Neuronal stem cell (in vitro differentiated cells): ENCODE measurements at regions not wholly inside any gene's neighbourhood (a gene's known extent, or its start where the extent isn't known, plus 50 kb on each side); places are given as distances from the start of the nearest gene placed in this dataset.

Experiments used
- DNase-seq: peaks from one replicate; pipeline ENCODE4 v3.0.0-alpha.2; 2013; ENCODE audit warnings: low spot score
- H2AFZ ChIP-seq: one replicate; pipeline ENCODE4 v1.6.1; 2013; ENCODE audit warnings: mild to moderate bottlenecking, low read length, inconsistent platforms
- H2AK5ac ChIP-seq: 2 replicates; pipeline ENCODE4 v1.6.1; 2013; ENCODE audit warnings: low read depth, mild to moderate bottlenecking, inconsistent platforms, low read length, moderate library complexity, mixed read lengths
- H2BK120ac ChIP-seq: 2 replicates; pipeline ENCODE4 v1.6.1; 2013; ENCODE audit warnings: low read depth, mild to moderate bottlenecking, inconsistent platforms, low read length, moderate library complexity, mixed read lengths
- H2BK12ac ChIP-seq: one replicate; pipeline ENCODE4 v1.6.1; 2013; ENCODE audit warnings: low read length, inconsistent platforms
- H2BK15ac ChIP-seq: 2 replicates; pipeline ENCODE4 v1.6.1; 2013; ENCODE audit warnings: mild to moderate bottlenecking, low read length, inconsistent platforms, mixed read lengths
- H2BK5ac ChIP-seq: one replicate; pipeline ENCODE4 v1.6.1; 2013; ENCODE audit warnings: inconsistent platforms, mild to moderate bottlenecking, low read length, moderate library complexity
- H3K14ac ChIP-seq: one replicate; pipeline ENCODE4 v1.6.1; 2013; ENCODE audit warnings: low read length, inconsistent platforms
- H3K18ac ChIP-seq: 2 replicates; pipeline ENCODE4 v1.6.1; 2013; ENCODE audit warnings: low read length, inconsistent platforms
- H3K23ac ChIP-seq: 2 replicates; pipeline ENCODE4 v1.6.1; 2013; ENCODE audit warnings: low read depth, mild to moderate bottlenecking, mixed read lengths, low read length, inconsistent platforms; ENCODE audit not compliant: poor library complexity
- H3K27ac ChIP-seq: replicated peaks from 3 replicates; pipeline ENCODE4 v1.5.1; 2013; ENCODE audit warnings: low read length, inconsistent platforms
- H3K27me3 ChIP-seq, 3 experiments: 2 replicates each; pipeline ENCODE4 v1.6.1; 2013; ENCODE audit warnings: low read length in 3 of 3, mild to moderate bottlenecking in 2 of 3, inconsistent platforms in 1 of 3, low read depth in 1 of 3, mixed read lengths in 1 of 3, moderate library complexity in 1 of 3; ENCODE audit not compliant: control insufficient read depth in 3 of 3, insufficient read depth in 3 of 3
- H3K36me3 ChIP-seq, 2 donors: replicated peaks in 1 of 2; 2 replicates each; pipeline ENCODE4 v1.6.1; 2013; ENCODE audit warnings: low read length in 2 of 2; ENCODE audit not compliant: control insufficient read depth in 2 of 2, insufficient read depth in 2 of 2
- H3K4ac ChIP-seq: 2 replicates; pipeline ENCODE4 v1.6.1; 2013; ENCODE audit warnings: inconsistent platforms, mild to moderate bottlenecking, low read length, moderate library complexity
- H3K4me1 ChIP-seq, 2 donors: 1 replicate in 1 of 2; 2 replicates in 1 of 2; pipeline ENCODE4 v1.6.1; 2013; ENCODE audit warnings: low read length in 2 of 2, low read depth in 1 of 2; ENCODE audit not compliant: control insufficient read depth in 2 of 2, insufficient read depth in 1 of 2
- H3K4me2 ChIP-seq: one replicate; pipeline ENCODE4 v1.6.1; 2013; ENCODE audit warnings: mild to moderate bottlenecking, low read length, inconsistent platforms; ENCODE audit not compliant: insufficient read depth, poor library complexity, severe bottlenecking
- H3K4me3 ChIP-seq, 2 donors: 2 replicates each; pipeline ENCODE4 v1.5.1; 2013; ENCODE audit warnings: low read length in 2 of 2, mild to moderate bottlenecking in 2 of 2, inconsistent platforms in 1 of 2, moderate library complexity in 1 of 2
- H3K79me1 ChIP-seq: one replicate; pipeline ENCODE4 v1.6.1; 2013; ENCODE audit warnings: low read depth, mild to moderate bottlenecking, inconsistent platforms, low read length, moderate library complexity
- H3K9ac ChIP-seq: one replicate; pipeline ENCODE4 v1.6.1; 2013; ENCODE audit warnings: mild to moderate bottlenecking, low read depth, low read length, inconsistent platforms; ENCODE audit not compliant: poor library complexity
- H3K9me3 ChIP-seq, 2 donors: replicated peaks in 1 of 2; 2 replicates each; pipeline versions ENCODE3 to v1.6.1; 2013; ENCODE audit warnings: low read length in 2 of 2, mild to moderate bottlenecking in 2 of 2, inconsistent platforms in 1 of 2, low read depth in 1 of 2, mixed read lengths in 1 of 2, moderate library complexity in 1 of 2; ENCODE audit not compliant: control insufficient read depth in 2 of 2, insufficient read depth in 1 of 2
- H4K8ac ChIP-seq: one replicate; pipeline ENCODE4 v1.6.1; 2013; ENCODE audit warnings: low read depth, mild to moderate bottlenecking, inconsistent platforms, low read length, moderate library complexity
- H4K91ac ChIP-seq: one replicate; pipeline ENCODE4 v1.6.1; 2013; ENCODE audit warnings: low read length, low read depth, mild to moderate bottlenecking, inconsistent platforms; ENCODE audit not compliant: poor library complexity
- WGBS, 2 donors: extraction: QIAGEN DNeasy Blood & Tissue Kit; methylation state at CpG; one replicate each; pipeline ENCODE4 v1.1.7; 2013; ENCODE audit warnings: missing lambda C conversion rate in 2 of 2, mixed read lengths in 1 of 2; ENCODE audit not compliant: insufficient read length in 2 of 2, insufficient replicate concordance in 1 of 2; ENCODE audit errors: extremely low coverage in 2 of 2; 5-methylcytosine and 5-hydroxymethylcytosine counted together

DNA sequence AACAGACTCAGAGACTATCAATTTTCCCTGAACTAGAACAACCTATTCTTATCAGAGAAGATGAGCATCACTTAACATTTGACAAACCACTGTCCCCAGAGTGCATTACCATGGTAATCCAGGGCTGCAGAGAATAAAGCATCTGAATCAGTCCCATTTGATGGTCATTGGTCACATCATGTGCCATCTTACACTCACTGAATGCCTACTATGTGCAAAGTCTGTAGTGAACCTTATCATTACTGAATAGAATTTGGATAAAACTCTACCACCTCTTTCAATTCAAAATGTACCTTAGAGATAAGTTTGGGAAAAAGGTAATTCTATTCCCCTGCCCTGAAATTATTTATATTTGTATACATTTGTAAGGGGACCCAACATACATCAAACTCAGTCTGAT, 156.4 kb upstream of the TRPC7 start:
- no peak overlapping the region for H3K18ac ChIP-seq
- H3K14ac ChIP-seq = no peak overlapping the region
- no peak overlapping the region for H3K9ac ChIP-seq
- no peak overlapping the region for H3K4ac ChIP-seq
- no peak overlapping the region for H2AFZ ChIP-seq
- no peak overlapping the region for H2AK5ac ChIP-seq
- H2BK15ac ChIP-seq = no peak overlapping the region
- no peak overlapping the region for H2BK5ac ChIP-seq
- H2BK120ac ChIP-seq = no peak overlapping the region
- no peak for DNase-seq
- H3K9me3 ChIP-seq = no peaks in the 10 kb centered on the region
- no peak overlapping the region for H3K4me2 ChIP-seq
- no peaks in the 10 kb centered on the region for H3K27me3 ChIP-seq
- H3K23ac ChIP-seq = no peak overlapping the region
- no peak overlapping the region for H3K4me3 ChIP-seq
- H3K27ac ChIP-seq = no peak overlapping the region
- H2BK12ac ChIP-seq = no peak overlapping the region
- peaks cover 0 to 5% of the 10 kb centered on the region in 2 donors for H3K4me1 ChIP-seq
- no peak overlapping the region for H4K91ac ChIP-seq
- H3K36me3 ChIP-seq = no peaks in the 10 kb centered on the region
- no peaks in the 10 kb centered on the region for H3K79me1 ChIP-seq
- no peak overlapping the region for H4K8ac ChIP-seq

DNA sequence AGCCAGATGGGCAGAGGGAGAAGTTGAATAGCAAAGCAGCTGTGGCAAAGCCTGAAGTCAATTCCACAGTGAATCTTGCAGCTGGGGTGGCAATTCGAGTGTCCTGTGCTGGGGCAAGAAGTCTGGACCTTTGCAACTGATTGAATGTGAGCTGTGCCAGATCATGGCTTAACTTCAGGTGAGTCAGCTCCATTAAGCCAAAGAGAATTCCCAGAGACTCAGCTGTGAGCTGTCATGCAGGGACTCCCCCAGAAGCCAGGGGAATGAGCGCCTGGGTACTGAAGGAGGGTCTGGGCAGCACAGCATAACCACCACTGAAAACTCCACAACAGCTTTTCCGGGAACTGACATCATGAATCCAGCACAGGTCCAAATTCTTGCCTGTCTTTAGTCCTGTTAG, 153.5 kb upstream of the TRPC7 start:
- Histone ChIP-seq H3K23ac (no peak overlapping the region), H3K4me2 (no peak overlapping the region), H3K4me1 (no peaks in the 10 kb centered on the region), H3K18ac (no peak overlapping the region), H2BK120ac (no peak overlapping the region), H2AK5ac (no peak overlapping the region), H3K79me1 (no peaks in the 10 kb centered on the region), H3K27ac (no peak overlapping the region), H3K14ac (no peak overlapping the region), H2BK5ac (no peak overlapping the region), H3K9ac (no peak overlapping the region), H3K4ac (no peak overlapping the region), H3K4me3 (no peak overlapping the region), H3K27me3 (no peaks in the 10 kb centered on the region), H2BK12ac (no peak overlapping the region), H3K9me3 (no peaks in the 10 kb centered on the region), H2AFZ (no peak overlapping the region), H4K91ac (no peak overlapping the region), H2BK15ac (no peak overlapping the region), H4K8ac (no peak overlapping the region), H3K36me3 (no peaks in the 10 kb centered on the region)
- WGBS, 2 donors = no CpG with 5 or more reads among the region's 3 CpGs
- DNase-seq = no peak

DNA sequence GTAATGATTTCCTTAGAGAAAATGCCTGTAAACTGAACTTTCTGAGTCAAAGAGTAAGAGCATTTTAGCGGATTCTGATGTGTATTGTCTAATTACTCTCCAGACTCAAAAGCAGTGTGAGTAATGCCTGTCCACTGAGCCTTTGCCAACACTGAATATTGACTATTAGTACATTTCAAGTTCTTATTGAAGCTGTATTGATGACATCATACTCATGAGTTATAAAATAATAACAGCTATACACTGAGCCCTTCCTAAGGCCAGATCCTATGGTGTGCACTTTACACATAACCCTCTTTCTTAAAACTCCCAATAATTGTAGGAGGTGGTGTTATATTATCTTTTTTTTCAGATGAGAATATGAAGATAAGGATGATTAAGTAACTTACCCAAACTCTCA, 152.8 kb upstream of the TRPC7 start:
- no peak for DNase-seq
- Histone ChIP-seq H2BK5ac (no peak overlapping the region), H3K14ac (no peak overlapping the region), H3K79me1 (no peaks in the 10 kb centered on the region), H4K8ac (no peak overlapping the region), H3K27me3 (no peaks in the 10 kb centered on the region), H3K18ac (no peak overlapping the region), H3K4me2 (no peak overlapping the region), H2BK120ac (no peak overlapping the region), H4K91ac (no peak overlapping the region), H3K36me3 (no peaks in the 10 kb centered on the region), H2BK15ac (no peak overlapping the region), H3K9me3 (no peaks in the 10 kb centered on the region), H3K23ac (no peak overlapping the region), H3K4me3 (no peak overlapping the region), H3K4me1 (no peaks in the 10 kb centered on the region), H3K9ac (no peak overlapping the region), H2AK5ac (no peak overlapping the region), H2AFZ (no peak overlapping the region), H3K27ac (no peak overlapping the region), H2BK12ac (no peak overlapping the region), H3K4ac (no peak overlapping the region)
- no CpG with 5 or more reads among the region's 1 CpG for WGBS, 2 donors

DNA sequence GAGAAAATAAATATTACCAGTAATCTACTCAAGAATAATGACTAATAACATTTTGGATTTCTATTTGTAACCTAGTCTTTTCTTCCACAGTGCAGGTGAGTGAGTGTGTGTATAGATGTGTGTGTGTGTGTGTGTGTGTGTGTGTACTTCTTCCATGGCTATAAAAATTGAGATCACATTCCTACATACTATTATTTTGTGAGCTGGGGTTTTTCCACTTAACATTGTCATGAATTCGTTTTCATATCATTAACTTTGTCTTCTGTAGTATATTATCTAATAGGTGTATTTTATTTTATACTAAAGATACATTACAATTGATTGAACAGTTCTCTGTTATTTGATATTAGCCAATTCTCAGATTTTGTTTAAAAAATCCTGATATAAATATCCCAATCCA, 152.4 kb upstream of the TRPC7 start:
- Histone ChIP-seq H3K4me1 (no peaks in the 10 kb centered on the region), H4K91ac (no peak overlapping the region)
- no CpG with 5 or more reads among the region's 1 CpG for WGBS, 2 donors

More for the DNA sequence above, 152.4 kb upstream of the TRPC7 start:
- Histone ChIP-seq H3K23ac (no peak overlapping the region), H2BK5ac (no peak overlapping the region), H2BK12ac (no peak overlapping the region), H3K9ac (no peak overlapping the region), H3K9me3 (no peaks in the 10 kb centered on the region), H2AK5ac (no peak overlapping the region), H2BK120ac (no peak overlapping the region), H3K18ac (no peak overlapping the region), H4K8ac (no peak overlapping the region), H2BK15ac (no peak overlapping the region), H3K27ac (no peak overlapping the region), H3K79me1 (no peaks in the 10 kb centered on the region), H3K4me2 (no peak overlapping the region), H3K4ac (no peak overlapping the region), H2AFZ (no peak overlapping the region), H3K4me3 (no peak overlapping the region), H3K27me3 (no peaks in the 10 kb centered on the region), H3K14ac (no peak overlapping the region), H3K36me3 (no peaks in the 10 kb centered on the region)
- no peak for DNase-seq
